PC-9 (cell line): ENCODE measurements at regions not wholly inside any gene's neighbourhood (a gene's known extent, or its start where the extent isn't known, plus 50 kb on each side); places are given as distances from the start of the nearest gene placed in this dataset.

Experiments used
- BruUV-seq: library from RNA; stranded (reverse); fragments of 400-500 nt; replicated peaks from 2 replicates; lab custom pipeline; 2021; lab: Mats Ljungman, UMichigan
- CTCF ChIA-PET: fragments of 300-600 bp; sonication (Branson Sonifier 250); formaldehyde crosslinking; loops from one replicate; lab custom pipeline; 2022; ENCODE audit warnings: antibody characterized with exemption; lab: Charles Lee
- POLR2A ChIA-PET: fragments of 300-600 bp; sonication (Branson Sonifier 250); formaldehyde crosslinking; loops from one replicate; lab custom pipeline; 2022; ENCODE audit warnings: antibody characterized with exemption; ENCODE audit not compliant: unreplicated experiment; lab: Charles Lee
- DNase-seq, 2 experiments: peaks; one replicate each; pipeline versions ENCODE4 v3.0.0 to v3.0.0-alpha.2; 2015 to 2022; ENCODE audit warnings: mixed read lengths in 1 of 2
- H2AFZ ChIP-seq: fragments of 200-600 bp; sonication (generic); 2 replicates; pipeline ENCODE4 v1.8.1; 2017; ENCODE audit warnings: antibody characterized with exemption
- H3F3A ChIP-seq: fragments of 200-600 bp; sonication (generic); 2 replicates; pipeline ENCODE4 v1.8.1; 2017; ENCODE audit warnings: antibody characterized with exemption, mild to moderate bottlenecking, low read depth; ENCODE audit not compliant: insufficient read depth
- H3K27ac ChIP-seq: fragments of 200-600 bp; sonication (generic); 2 replicates; pipeline ENCODE4 v1.6.1; 2016; ENCODE audit warnings: mixed run types
- H3K27me3 ChIP-seq: fragments of 200-600 bp; sonication (generic); 2 replicates; pipeline ENCODE4 v1.6.1; 2016; ENCODE audit warnings: low read depth, mixed run types; ENCODE audit not compliant: insufficient read depth
- H3K36me3 ChIP-seq: fragments of 200-600 bp; sonication (generic); 2 replicates; pipeline ENCODE4 v1.6.1; 2016; ENCODE audit warnings: low read depth, mixed run types
- H3K4me1 ChIP-seq: fragments of 200-600 bp; sonication (generic); replicated peaks from 2 replicates; pipeline ENCODE4 v1.6.1; 2016; ENCODE audit warnings: mixed run types; ENCODE audit not compliant: insufficient read depth
- H3K4me2 ChIP-seq: fragments of 200-600 bp; sonication (generic); 2 replicates; pipeline ENCODE4 v1.6.1; 2017; ENCODE audit warnings: mixed run types
- H3K4me3 ChIP-seq: fragments of 200-600 bp; sonication (generic); 2 replicates; pipeline ENCODE4 v1.6.1; 2016; ENCODE audit warnings: mixed run types
- H3K79me2 ChIP-seq: fragments of 200-600 bp; sonication (generic); 2 replicates; pipeline ENCODE4 v1.6.1; 2017; ENCODE audit warnings: low read depth, mixed run types
- H3K9me2 ChIP-seq: fragments of 200-600 bp; sonication (generic); 2 replicates; pipeline ENCODE4 v1.8.1; 2017; ENCODE audit warnings: mild to moderate bottlenecking; ENCODE audit not compliant: insufficient read depth
- H3K9me3 ChIP-seq: fragments of 200-600 bp; sonication (generic); 2 replicates; pipeline ENCODE4 v1.8.1; 2016; ENCODE audit warnings: low read depth; ENCODE audit not compliant: insufficient read depth
- H4K20me1 ChIP-seq: fragments of 200-600 bp; sonication (generic); 2 replicates; pipeline ENCODE4 v1.8.1; 2017; ENCODE audit not compliant: insufficient read depth
- CTCF ChIP-seq: fragments of 200-600 bp; sonication (generic); conservative IDR thresholded peaks from 2 replicates; pipeline ENCODE4 v1.6.1; 2017; ENCODE audit warnings: mixed run types, antibody characterized with exemption, mild to moderate bottlenecking, moderate library complexity
- EZH2 ChIP-seq: fragments of 200-600 bp; sonication (generic); IDR thresholded peaks from 2 replicates; pipeline ENCODE4 v1.8.0; 2017; ENCODE audit warnings: antibody characterized with exemption, low read depth
- intact Hi-C: fragments of 100-400 bp; cut with micrococcal nuclease; formaldehyde crosslinking; loops from one replicate; pipeline ENCODE4 v1.10.0; 2022; ENCODE audit not compliant: unreplicated experiment

GRCh38 chr3:99466331-99466730 lies 172.1 kb upstream of the COL8A1 start:
- Histone ChIP-seq H2AFZ (no peak overlapping the region), H3F3A (no peaks in the 10 kb centered on the region), H3K4me2 (no peak overlapping the region), H3K4me1 (no peaks in the 10 kb centered on the region), H3K9me2 (peaks cover 5% of the 10 kb centered on the region; the same call in 1 of the 2 replicates), H3K27me3 (no peaks in the 10 kb centered on the region), H3K79me2 (no peaks in the 10 kb centered on the region), H3K36me3 (no peaks in the 10 kb centered on the region), H3K9me3 (no peaks in the 10 kb centered on the region), H3K4me3 (no peak overlapping the region), H4K20me1 (no peaks in the 10 kb centered on the region), H3K27ac (no peak overlapping the region)
- no peak for TF ChIP-seq CTCF
- no peak for TF ChIP-seq EZH2
- BruUV-seq: no TSS peak
- intact Hi-C loops: no loop called here
- CTCF ChIA-PET: interaction anchor here (0.6 kb wide), 1 partner anchor 214 kb away, joined by 3 read pairs; no protein-coding TSS in a partner anchor
- POLR2A ChIA-PET: no interaction called here
- DNase-seq: no peak

GRCh38 chr3:99458013-99458412 lies 180.4 kb upstream of the COL8A1 start:
- no peaks in the 10 kb centered on the region for H3K79me2 ChIP-seq
- no peak overlapping the region for H3K4me3 ChIP-seq
- ChIA-PET CTCF (no interaction called here), POLR2A (no interaction called here)
- no peak overlapping the region for H2AFZ ChIP-seq
- no peaks in the 10 kb centered on the region for H3F3A ChIP-seq
- intact Hi-C loops: no loop called here
- no peaks in the 10 kb centered on the region for H3K9me3 ChIP-seq
- H3K27me3 ChIP-seq: no peaks in the 10 kb centered on the region
- H4K20me1 ChIP-seq: no peaks in the 10 kb centered on the region
- TF ChIP-seq CTCF: no peak
- TF ChIP-seq EZH2: no peak
- no peaks in the 10 kb centered on the region for H3K9me2 ChIP-seq
- no TSS peak for BruUV-seq
- DNase-seq: no peak
- no peaks in the 10 kb centered on the region for H3K4me1 ChIP-seq
- H3K27ac ChIP-seq: no peak overlapping the region
- no peaks in the 10 kb centered on the region for H3K36me3 ChIP-seq
- H3K4me2 ChIP-seq: no peak overlapping the region

GRCh38 chr3:99442599-99442998 lies 195.8 kb upstream of the COL8A1 start:
- Histone ChIP-seq H3K9me3 (no peaks in the 10 kb centered on the region), H4K20me1 (no peaks in the 10 kb centered on the region; the same call in 1 of the 2 replicates), H3K79me2 (no peaks in the 10 kb centered on the region), H3K36me3 (no peaks in the 10 kb centered on the region), H3K4me1 (no peaks in the 10 kb centered on the region), H3K27ac (no peak overlapping the region), H3F3A (no peaks in the 10 kb centered on the region), H3K4me2 (no peak overlapping the region), H3K4me3 (no peak overlapping the region), H2AFZ (no peak overlapping the region), H3K9me2 (no peaks in the 10 kb centered on the region), H3K27me3 (no peaks in the 10 kb centered on the region)
- no peak for DNase-seq
- ChIA-PET POLR2A (no interaction called here), CTCF (no interaction called here)
- intact Hi-C loops: no loop called here
- no peak for TF ChIP-seq CTCF
- no peak for TF ChIP-seq EZH2
- BruUV-seq: no TSS peak
